Neural progenitor cell (in vitro differentiated cells): ENCODE measurements at regions not wholly inside any gene's neighbourhood (a gene's known extent, or its start where the extent isn't known, plus 50 kb on each side); places are given as distances from the start of the nearest gene placed in this dataset.

Experiments used
- DNase-seq: peaks from one replicate; pipeline ENCODE4 v3.0.0-alpha.2; 2016; ENCODE audit warnings: low spot score
- H2AFZ ChIP-seq: fragments of 200-600 bp; sonication (generic); replicated peaks from 2 replicates; pipeline ENCODE4 v1.6.1; 2016; ENCODE audit warnings: antibody characterized with exemption
- H3F3A ChIP-seq: fragments of 200-600 bp; sonication (generic); 2 replicates; pipeline ENCODE4 v1.6.1; 2016; ENCODE audit warnings: antibody characterized with exemption, low read depth
- H3K27ac ChIP-seq: fragments of 200-600 bp; sonication (generic); 2 replicates; pipeline ENCODE4 v1.5.1; 2016; ENCODE audit warnings: mild to moderate bottlenecking
- H3K27me3 ChIP-seq: fragments of 200-600 bp; sonication (generic); 2 replicates; pipeline ENCODE4 v1.6.1; 2016; ENCODE audit warnings: mild to moderate bottlenecking, moderate library complexity
- H3K36me3 ChIP-seq: fragments of 200-600 bp; sonication (generic); 2 replicates; pipeline ENCODE4 v1.5.1; 2016
- H3K4me1 ChIP-seq: fragments of 200-600 bp; sonication (generic); 2 replicates; pipeline ENCODE4 v1.6.1; 2016; ENCODE audit warnings: mixed run types
- H3K4me2 ChIP-seq: fragments of 200-600 bp; sonication (generic); 2 replicates; pipeline ENCODE4 v1.6.1; 2016
- H3K4me3 ChIP-seq: fragments of 200-600 bp; sonication (generic); 2 replicates; pipeline ENCODE4 v1.5.1; 2016
- H3K79me2 ChIP-seq: fragments of 200-600 bp; sonication (generic); 2 replicates; pipeline ENCODE4 v1.6.1; 2016; ENCODE audit warnings: low read depth
- H3K9ac ChIP-seq: fragments of 200-600 bp; sonication (generic); 2 replicates; pipeline ENCODE4 v1.6.1; 2016
- H3K9me3 ChIP-seq: fragments of 200-600 bp; sonication (generic); 2 replicates; pipeline ENCODE4 v1.5.1; 2016; ENCODE audit warnings: low read depth
- H4K20me1 ChIP-seq: fragments of 200-600 bp; sonication (generic); 2 replicates; pipeline ENCODE4 v1.6.1; 2016; ENCODE audit warnings: low read depth
- H3K27ac Mint-ChIP-seq: 3 replicates; pipeline ENCODE4 v1.8.0; 2021; ENCODE audit warnings: mixed read lengths
- H3K27me3 Mint-ChIP-seq: 2 replicates; pipeline ENCODE4 v1.8.0; 2022; ENCODE audit warnings: low read depth, mild to moderate bottlenecking, inconsistent platforms, moderate library complexity, mixed read lengths; ENCODE audit not compliant: insufficient read depth
- H3K36me3 Mint-ChIP-seq: 3 replicates; pipeline ENCODE4 v1.8.0; 2021; ENCODE audit warnings: mixed read lengths
- H3K4me1 Mint-ChIP-seq: 3 replicates; pipeline ENCODE4 v1.8.0; 2021; ENCODE audit warnings: mixed read lengths
- H3K4me3 Mint-ChIP-seq: 3 replicates; pipeline ENCODE4 v1.8.0; 2021; ENCODE audit warnings: mild to moderate bottlenecking, moderate library complexity, mixed read lengths
- H3K9me3 Mint-ChIP-seq: 3 replicates; pipeline ENCODE4 v1.8.0; 2020; ENCODE audit warnings: mixed read lengths
- CTCF ChIP-seq: fragments of 200-600 bp; sonication (generic); IDR thresholded peaks from 2 replicates; pipeline ENCODE4 v1.5.1; 2017; ENCODE audit warnings: antibody characterized with exemption, mild to moderate bottlenecking
- EZH2 ChIP-seq: fragments of 200-600 bp; sonication (generic); IDR thresholded peaks from 2 replicates; pipeline ENCODE4 v1.6.1; 2017; ENCODE audit warnings: antibody characterized with exemption, mild to moderate bottlenecking, moderate library complexity
- EZH2phosphoT487 ChIP-seq: fragments of 200-600 bp; sonication (generic); IDR thresholded peaks from 2 replicates; pipeline ENCODE4 v1.6.1; 2017; ENCODE audit warnings: antibody characterized with exemption

- Mint-ChIP-seq H3K9me3 (no peaks in the 10 kb centered on the region), H3K27me3 (peaks cover 4% of the 10 kb centered on the region), H3K36me3 (no peaks in the 10 kb centered on the region), H3K4me1 (no peaks in the 10 kb centered on the region), H3K27ac (no peak overlapping the region), H3K4me3 (no peak overlapping the region)
- Histone ChIP-seq H3K4me1 (no peaks in the 10 kb centered on the region), H3K4me2 (no peak overlapping the region), H3K9ac (no peak overlapping the region), H2AFZ (no peak overlapping the region), H3K36me3 (no peaks in the 10 kb centered on the region), H3K27ac (no peak overlapping the region), H3K79me2 (no peaks in the 10 kb centered on the region), H3K9me3 (no peaks in the 10 kb centered on the region), H3F3A (no peaks in the 10 kb centered on the region), H4K20me1 (no peaks in the 10 kb centered on the region), H3K27me3 (no peaks in the 10 kb centered on the region), H3K4me3 (no peak overlapping the region)
- no peak for TF ChIP-seq EZH2phosphoT487
- TF ChIP-seq CTCF = no peak
- no peak for TF ChIP-seq EZH2
- no peak for DNase-seq
Observed at GRCh38 chr12:4171742-4172141, 101.8 kb upstream of the CCND2 start.

GRCh38 chr12:4169959-4170358, 103.6 kb upstream of the CCND2 start:
- no peak for DNase-seq
- no peak for TF ChIP-seq EZH2
- no peak for TF ChIP-seq CTCF
- TF ChIP-seq EZH2phosphoT487 = no peak
- Mint-ChIP-seq H3K4me3 (no peak overlapping the region), H3K27me3 (peaks cover 7% of the 10 kb centered on the region), H3K27ac (no peak overlapping the region), H3K36me3 (no peaks in the 10 kb centered on the region), H3K9me3 (no peaks in the 10 kb centered on the region), H3K4me1 (peaks cover 3% of the 10 kb centered on the region)
- Histone ChIP-seq H4K20me1 (no peaks in the 10 kb centered on the region), H3F3A (no peaks in the 10 kb centered on the region), H3K4me2 (no peak overlapping the region), H3K9ac (no peak overlapping the region), H3K79me2 (no peaks in the 10 kb centered on the region), H3K27me3 (peaks cover 16% of the 10 kb centered on the region), H3K9me3 (no peaks in the 10 kb centered on the region), H2AFZ (no peak overlapping the region), H3K27ac (no peak overlapping the region), H3K4me1 (no peaks in the 10 kb centered on the region), H3K36me3 (no peaks in the 10 kb centered on the region), H3K4me3 (no peak overlapping the region)

GRCh38 chr12:4169531-4169930, 104.0 kb upstream of the CCND2 start:
- no peak for TF ChIP-seq CTCF
- no peak for TF ChIP-seq EZH2
- TF ChIP-seq EZH2phosphoT487 = no peak
- peaks cover 17% of the 10 kb centered on the region for H3K27me3 ChIP-seq
- Mint-ChIP-seq H3K4me1 (peaks cover 6% of the 10 kb centered on the region), H3K4me3 (no peak overlapping the region), H3K36me3 (no peaks in the 10 kb centered on the region), H3K27ac (no peak overlapping the region), H3K27me3 (peaks cover 6% of the 10 kb centered on the region), H3K9me3 (no peaks in the 10 kb centered on the region)
- H3K9ac ChIP-seq = no peak overlapping the region
- no peak overlapping the region for H3K27ac ChIP-seq
- H4K20me1 ChIP-seq = no peaks in the 10 kb centered on the region
- no peaks in the 10 kb centered on the region for H3K4me1 ChIP-seq
- H3K36me3 ChIP-seq = no peaks in the 10 kb centered on the region
- peak overlapping the region; percentile 9 for H2AFZ ChIP-seq
- H3F3A ChIP-seq = no peaks in the 10 kb centered on the region
- no peak for DNase-seq
- no peak overlapping the region for H3K4me2 ChIP-seq
- H3K4me3 ChIP-seq = no peak overlapping the region
- H3K9me3 ChIP-seq = no peaks in the 10 kb centered on the region
- no peaks in the 10 kb centered on the region for H3K79me2 ChIP-seq

- DNase-seq = peak; percentile 16
- H3K27ac ChIP-seq = no peak overlapping the region
- no peak overlapping the region for H3K9ac ChIP-seq
- Mint-ChIP-seq H3K27ac (no peak overlapping the region), H3K4me3 (no peak overlapping the region), H3K4me1 (peaks cover 10% of the 10 kb centered on the region), H3K36me3 (no peaks in the 10 kb centered on the region), H3K27me3 (peaks cover 3% of the 10 kb centered on the region), H3K9me3 (no peaks in the 10 kb centered on the region)
- H3K4me1 ChIP-seq = no peaks in the 10 kb centered on the region
- peaks cover 25% of the 10 kb centered on the region for H3K27me3 ChIP-seq
- H3K36me3 ChIP-seq = no peaks in the 10 kb centered on the region
- H3K4me2 ChIP-seq = no peak overlapping the region
- H2AFZ ChIP-seq = no peak overlapping the region
- no peaks in the 10 kb centered on the region for H3F3A ChIP-seq
- no peaks in the 10 kb centered on the region for H4K20me1 ChIP-seq
- no peak for TF ChIP-seq EZH2phosphoT487
- no peak for TF ChIP-seq EZH2
- no peak for TF ChIP-seq CTCF
- H3K9me3 ChIP-seq = no peaks in the 10 kb centered on the region
- H3K4me3 ChIP-seq = no peak overlapping the region
- no peaks in the 10 kb centered on the region for H3K79me2 ChIP-seq
Observed at GRCh38 chr12:4168036-4168435, 105.5 kb upstream of the CCND2 start.
